GM18951 (cell line): ENCODE measurements at regions not wholly inside any gene's neighbourhood (a gene's known extent, or its start where the extent isn't known, plus 50 kb on each side); places are given as distances from the start of the nearest gene placed in this dataset.
"Not testable (repeated sequence)": the region's sequence is repeated elsewhere in the genome, so short reads cannot be mapped to it uniquely, and the experiment has no call there.

Experiments used
- POLR2A ChIP-seq: IDR thresholded peaks from 4 replicates; pipeline ENCODE4 v1.6.1; 2011; ENCODE audit warnings: mild to moderate bottlenecking; ENCODE audit not compliant: insufficient read length, insufficient read depth; ENCODE audit errors: extremely low read depth
- in situ Hi-C: fragments of 300-500 bp; cut with MboI; formaldehyde crosslinking; loops from one replicate; pipeline ENCODE4 v1.12.0; 2022; ENCODE audit warnings: low sequenced_read_pairs, mixed read lengths, inconsistent platforms; ENCODE audit not compliant: unreplicated experiment

GRCh38 chr14:105940534-105941225, 414.3 kb downstream of the TMEM121 start:
- no peak for TF ChIP-seq POLR2A
- in situ Hi-C loops = loop anchor here (25.0 kb wide), 1 partner anchor 278 kb away; no protein-coding TSS in a partner anchor

DNA sequence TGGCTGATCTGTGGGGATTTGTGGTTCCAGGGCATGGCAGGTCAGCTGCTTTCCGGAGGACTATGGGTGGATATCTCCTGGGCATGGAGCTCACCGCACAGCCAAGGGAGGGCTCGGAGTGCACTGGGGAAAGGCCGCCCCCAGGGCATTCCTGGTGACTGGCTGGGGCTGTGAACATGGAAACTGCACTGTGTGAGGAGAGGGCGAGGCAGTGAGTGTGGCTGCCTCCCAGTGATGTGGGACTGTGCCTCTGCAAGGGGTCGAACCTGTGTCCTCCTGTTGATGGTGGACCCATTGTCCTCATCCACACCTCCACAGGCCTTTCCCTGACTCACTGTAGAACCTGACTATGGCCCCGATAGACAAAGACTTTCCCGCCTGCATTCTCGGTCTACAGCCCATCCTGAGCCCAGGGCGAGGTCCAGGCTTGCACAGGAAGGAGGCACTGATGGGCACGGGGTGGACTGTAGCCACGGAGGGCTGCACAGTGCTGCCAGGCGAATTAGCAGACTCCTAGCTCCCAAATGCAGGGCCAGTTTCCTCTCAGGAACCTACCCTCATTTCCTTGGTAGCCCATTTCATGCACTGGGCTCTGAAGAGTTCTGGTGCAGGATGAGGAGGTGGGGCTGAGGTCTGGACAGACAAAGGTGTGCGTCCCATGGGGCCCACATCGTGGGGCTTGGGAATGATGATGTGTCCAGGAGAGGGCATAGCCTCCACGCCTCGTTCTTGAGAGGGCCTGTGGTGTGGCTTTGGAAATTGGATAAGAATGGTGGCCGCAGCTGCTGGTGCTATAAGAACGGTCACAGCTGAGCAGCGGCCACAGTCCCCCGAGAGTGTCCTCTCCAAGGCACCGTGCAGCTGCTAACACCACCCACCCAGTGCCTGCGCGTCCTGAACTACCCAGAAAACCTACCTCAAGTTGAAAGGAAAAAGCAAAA, 415.1 kb downstream of the TMEM121 start:
- in situ Hi-C loops = loop anchor here (25.0 kb wide), 1 partner anchor 279 kb away; no protein-coding TSS in a partner anchor
- TF ChIP-seq POLR2A = no peak

DNA sequence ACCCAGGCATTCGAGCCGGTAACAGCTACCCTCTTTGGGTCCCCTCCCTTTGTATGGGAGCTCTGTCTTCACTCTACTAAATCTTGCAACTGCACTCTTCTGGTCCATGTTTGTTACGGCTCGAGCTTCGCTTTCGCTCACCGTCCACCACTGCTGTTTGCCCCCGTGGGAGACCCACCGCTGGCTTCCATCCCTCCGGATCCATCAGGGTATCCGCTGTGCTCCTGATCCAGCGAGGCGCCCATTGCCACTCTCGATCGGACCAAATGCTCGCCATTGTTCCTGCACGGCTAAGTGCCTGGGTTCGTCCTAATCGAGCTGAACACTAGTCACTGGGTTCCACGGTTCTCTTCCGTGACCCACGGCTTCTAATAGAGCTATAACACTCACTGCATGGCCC, 416.3 kb downstream of the TMEM121 start:
- in situ Hi-C loops = loop anchor here (25.0 kb wide), 1 partner anchor 280 kb away; no protein-coding TSS in a partner anchor

GRCh38 chr14:105943973-105944602, 417.7 kb downstream of the TMEM121 start:
- TF ChIP-seq POLR2A = no peak
- in situ Hi-C loops = loop anchor here (25.0 kb wide), 1 partner anchor 282 kb away; no protein-coding TSS in a partner anchor

DNA sequence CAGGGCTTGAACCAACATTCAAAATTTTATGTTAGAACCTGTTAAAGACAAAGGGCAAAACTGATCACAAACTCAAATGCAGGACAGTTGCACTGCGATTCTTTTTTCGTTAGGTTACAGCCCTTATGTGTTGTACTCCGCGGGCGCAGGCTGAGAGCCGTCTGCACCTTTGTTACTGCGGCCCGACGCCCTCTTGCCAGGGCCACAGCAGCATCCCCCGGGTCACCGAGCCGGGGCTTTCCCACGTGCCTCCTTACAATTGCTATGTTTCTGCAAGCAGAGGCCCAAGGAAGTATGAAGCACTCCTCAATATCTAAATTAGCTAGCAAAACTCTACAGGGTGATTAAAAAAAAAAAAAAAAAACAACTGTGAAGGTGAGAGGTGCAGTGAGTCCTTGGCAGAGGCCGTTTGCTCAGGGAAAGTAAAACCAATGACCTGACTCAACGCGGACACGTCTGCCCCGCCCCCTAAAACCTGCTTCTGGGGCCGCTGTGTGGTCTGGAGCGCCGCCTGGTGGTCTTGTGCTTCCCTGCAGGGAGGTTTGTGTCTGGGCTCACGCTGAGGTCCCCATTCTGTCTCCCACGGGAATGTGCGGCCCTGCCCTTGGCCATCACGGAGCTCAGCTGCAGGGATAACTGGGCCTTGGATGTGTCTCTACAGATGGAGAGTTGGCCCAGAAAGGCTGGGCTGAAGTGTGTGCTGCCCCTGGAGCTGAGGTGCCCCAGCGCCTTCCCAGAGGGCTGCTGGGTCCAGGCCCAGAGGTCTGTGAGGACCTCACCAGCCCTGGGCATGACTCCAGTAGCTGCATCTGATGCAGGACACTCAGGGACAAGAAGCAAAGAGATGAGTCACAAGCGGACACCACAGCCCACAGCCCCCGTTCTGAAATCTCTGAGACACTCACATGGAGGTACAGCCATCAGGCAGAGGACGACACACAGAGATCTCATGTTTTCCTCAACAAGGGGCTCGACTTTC, 418.5 kb downstream of the TMEM121 start:
- in situ Hi-C loops = loop anchor here (25.0 kb wide), 1 partner anchor 283 kb away; no protein-coding TSS in a partner anchor
- TF ChIP-seq POLR2A = no peak

DNA sequence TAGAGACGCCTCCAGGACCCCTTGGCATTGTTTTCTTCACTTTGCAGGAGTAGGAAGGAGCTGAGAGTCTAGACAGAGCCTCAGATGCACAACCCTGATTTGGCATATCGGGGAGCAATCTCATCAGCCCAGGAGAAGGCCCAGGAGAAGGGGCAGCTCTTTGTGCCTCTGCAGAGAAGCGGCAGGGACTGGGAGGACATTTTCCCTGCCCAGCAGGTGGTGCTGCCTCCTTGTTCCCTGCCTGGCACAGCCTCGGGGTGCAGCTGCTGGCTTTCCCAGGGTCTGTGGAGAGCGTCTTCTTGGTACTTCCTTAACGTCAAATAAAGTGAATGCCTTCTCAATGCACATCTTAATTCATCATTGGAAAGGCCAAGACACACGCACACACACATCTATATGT, 419.5 kb downstream of the TMEM121 start:
- in situ Hi-C loops = loop anchor here (25.0 kb wide), 1 partner anchor 284 kb away; no protein-coding TSS in a partner anchor
- TF ChIP-seq POLR2A = no peak

DNA sequence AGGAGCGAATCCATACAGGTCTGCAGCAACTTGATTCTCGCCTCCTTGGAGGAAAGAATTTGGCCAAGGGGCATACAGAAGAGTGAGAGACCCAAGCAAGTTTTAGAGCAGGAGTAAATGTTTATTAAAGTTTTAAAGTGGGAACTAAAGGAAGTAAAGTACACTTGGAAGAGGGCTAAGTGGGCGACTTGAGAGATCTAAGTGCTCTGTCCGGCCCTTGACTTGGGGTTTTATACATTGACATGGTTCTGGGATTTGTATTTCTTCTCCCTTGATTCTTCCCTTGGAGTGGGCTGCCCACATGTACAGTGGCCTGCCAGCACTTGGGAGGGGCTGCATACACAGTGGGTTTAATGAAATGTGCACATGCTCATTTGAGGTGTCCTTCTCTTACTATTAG, 421.2 kb downstream of the TMEM121 start:
- in situ Hi-C loops = loop anchor here (25.0 kb wide), 1 partner anchor 285 kb away; no protein-coding TSS in a partner anchor
- no peak for TF ChIP-seq POLR2A

DNA sequence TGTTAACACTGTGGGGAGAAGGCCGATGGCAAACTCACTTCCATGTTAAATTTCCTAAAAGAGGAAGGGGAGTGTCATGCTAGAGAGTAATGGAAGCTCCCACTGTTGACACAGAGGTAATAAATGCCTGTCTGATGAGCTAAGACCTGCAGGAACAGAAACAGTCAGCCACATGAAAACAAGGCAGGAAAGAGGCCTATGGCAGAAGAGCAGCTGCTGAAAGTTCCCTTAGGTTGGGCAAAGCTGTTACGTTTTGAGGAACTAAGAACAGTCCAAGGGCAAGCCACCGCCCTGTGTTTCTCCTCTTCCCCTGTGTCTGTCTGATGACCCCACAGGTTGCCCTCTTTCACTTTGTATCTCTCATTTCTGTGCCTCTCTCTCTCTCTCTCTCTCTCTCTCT, 422.6 kb downstream of the TMEM121 start:
- in situ Hi-C loops = loop anchor here (25.0 kb wide), 1 partner anchor 287 kb away; no protein-coding TSS in a partner anchor

DNA sequence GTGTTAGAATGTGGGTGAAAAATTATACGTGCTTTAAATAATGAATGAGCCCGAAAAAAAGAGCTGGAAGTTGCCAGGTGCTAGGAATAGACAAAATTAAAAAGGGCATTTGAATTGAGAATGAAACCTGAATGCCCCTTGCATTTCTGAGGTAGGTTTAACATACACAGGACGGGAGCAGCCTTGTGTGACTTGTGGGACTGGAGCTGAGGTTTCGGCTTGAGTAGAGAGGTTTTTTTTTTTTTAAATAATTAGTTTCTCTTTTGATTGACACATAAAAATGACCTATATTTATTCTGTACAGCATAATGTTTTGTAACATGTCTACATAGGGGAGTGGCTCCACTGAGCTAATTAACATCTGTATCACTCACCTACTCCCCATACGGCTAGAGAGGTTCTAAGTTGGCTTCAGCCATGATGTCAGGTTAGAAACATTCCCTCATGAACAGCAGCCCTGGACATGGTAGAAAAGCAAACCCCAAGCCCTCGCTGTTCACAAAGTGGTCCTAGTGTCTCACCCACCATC, 424.0 kb downstream of the TMEM121 start:
- in situ Hi-C loops = not testable (repeated sequence)

DNA sequence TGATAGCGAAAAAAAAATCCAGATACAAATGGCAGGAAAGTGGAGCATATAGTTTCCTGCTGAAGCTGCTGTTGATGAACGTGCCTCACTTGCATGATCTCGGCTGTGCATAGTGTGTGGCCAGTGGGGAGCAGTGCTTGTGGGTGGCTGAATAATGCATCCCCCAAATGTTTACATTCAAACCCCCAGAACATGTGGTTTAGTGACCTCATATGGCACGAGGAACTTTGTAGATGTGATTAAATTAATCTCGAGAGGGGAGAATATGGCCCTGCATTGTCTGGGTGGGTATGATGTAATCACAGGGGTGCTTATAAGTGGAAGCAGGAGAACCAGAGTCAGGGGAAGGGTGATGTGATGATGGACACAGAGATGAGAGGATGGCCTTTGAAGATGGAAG, 425.0 kb downstream of the TMEM121 start:
- in situ Hi-C loops = no loop called here
- TF ChIP-seq POLR2A = no peak

- in situ Hi-C loops = no loop called here
- TF ChIP-seq POLR2A = no peak
Observed at GRCh38 chr14:105952222-105952621, 425.8 kb downstream of the TMEM121 start.

DNA sequence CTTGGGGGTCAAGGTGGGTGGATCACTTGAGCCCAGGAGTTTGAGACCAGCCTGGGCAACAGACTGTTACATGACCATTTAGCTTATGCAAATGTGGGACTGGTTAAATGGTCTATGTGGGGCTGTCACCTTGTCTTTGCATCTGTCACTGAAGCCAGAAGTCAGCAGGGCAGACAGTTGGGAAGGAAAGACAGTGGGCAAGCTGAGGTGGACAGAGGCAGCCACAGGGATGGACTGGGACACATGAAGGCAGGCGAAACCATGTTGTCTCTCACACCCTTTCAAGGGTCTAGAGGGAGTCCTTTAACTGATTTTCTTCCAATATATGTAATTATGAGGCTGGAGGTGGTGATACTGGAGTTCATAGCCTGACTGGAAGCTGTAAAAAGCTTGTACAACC, 426.4 kb downstream of the TMEM121 start:
- in situ Hi-C loops = no loop called here
- no peak for TF ChIP-seq POLR2A

GRCh38 chr14:105961625-105962024, 435.2 kb downstream of the TMEM121 start:
- in situ Hi-C loops = not testable (repeated sequence)
